Stimulated activated CD8-positive, alpha-beta memory T cell treated with anti-CD3 and anti-CD28 coated beads, Interleukin-12 subunit alpha, Interleukin-12 subunit beta, amount 100 ng/mL, for 4 hours (primary cell): ENCODE measurements at regions not wholly inside any gene's neighbourhood (a gene's known extent, or its start where the extent isn't known, plus 50 kb on each side); places are given as distances from the start of the nearest gene placed in this dataset.
A peak's percentile ranks its signal among the peaks of the same experiment; 100 is the strongest.
"Not testable (repeated sequence)": the region's sequence is repeated elsewhere in the genome, so short reads cannot be mapped to it uniquely, and the experiment has no call there.

Experiments used
- DNase-seq: peaks from one replicate; pipeline ENCODE4 v3.0.0-alpha.2; 2020; ENCODE audit warnings: low read depth

GRCh38 chr9:63812822-63813221, 1472.2 kb downstream of the FOXD4L5 start:
- DNase-seq: not testable (repeated sequence)

- not testable (repeated sequence) for DNase-seq
Measured at GRCh38 chr9:63804205-63804604, 1480.8 kb downstream of the FOXD4L5 start.

- DNase-seq: not testable (repeated sequence)
Measured at GRCh38 chr9:63794081-63794685, 1490.8 kb downstream of the FOXD4L5 start.

- DNase-seq: not testable (repeated sequence)
Measured at GRCh38 chr9:63787454-63787853, 1497.6 kb downstream of the FOXD4L5 start.

- not testable (repeated sequence) for DNase-seq
Measured at GRCh38 chr9:63785059-63785458, 1500.0 kb downstream of the FOXD4L5 start.

- not testable (repeated sequence) for DNase-seq
Measured at GRCh38 chr9:63784421-63784820, 1500.6 kb downstream of the FOXD4L5 start.

- not testable (repeated sequence) for DNase-seq
Measured at GRCh38 chr9:63781817-63782439, 1503.1 kb downstream of the FOXD4L5 start.

GRCh38 chr9:63781390-63781789, 1503.6 kb downstream of the FOXD4L5 start:
- not testable (repeated sequence) for DNase-seq

- not testable (repeated sequence) for DNase-seq
Measured at GRCh38 chr9:63776220-63776619, 1508.8 kb downstream of the FOXD4L5 start.

- DNase-seq: not testable (repeated sequence)
Measured at GRCh38 chr9:63775092-63775426, 1510.0 kb downstream of the FOXD4L5 start.

GRCh38 chr9:63774369-63775091, 1510.5 kb downstream of the FOXD4L5 start:
- not testable (repeated sequence) for DNase-seq

GRCh38 chr9:63762230-63762629, 1522.8 kb downstream of the FOXD4L5 start:
- not testable (repeated sequence) for DNase-seq

GRCh38 chr9:63729021-63729420, 1556.0 kb downstream of the FOXD4L5 start:
- not testable (repeated sequence) for DNase-seq

- DNase-seq: no peak
Measured at GRCh38 chr9:63728287-63728686, 1556.7 kb downstream of the FOXD4L5 start.

- DNase-seq: not testable (repeated sequence)
Measured at GRCh38 chr9:63708285-63708684, 1576.7 kb downstream of the FOXD4L5 start.

GRCh38 chr9:63704456-63704855, 1580.6 kb downstream of the FOXD4L5 start:
- DNase-seq: not testable (repeated sequence)

GRCh38 chr9:63703670-63704069, 1581.3 kb downstream of the FOXD4L5 start:
- DNase-seq: peak; percentile 7

GRCh38 chr9:63703138-63703665, 1581.8 kb downstream of the FOXD4L5 start:
- DNase-seq: not testable (repeated sequence)
